Mucosa of gallbladder (tissue), 1 donor: ENCODE measurements at regions not wholly inside any gene's neighbourhood (a gene's known extent, or its start where the extent isn't known, plus 50 kb on each side); places are given as distances from the start of the nearest gene placed in this dataset.

Experiments used
- DNase-seq: peaks from one replicate; pipeline ENCODE4 v3.0.0-alpha.2; 2020; ENCODE audit warnings: low spot score
- donor health status: DM: no; HTN: no; CAD: no.

- no peak for DNase-seq
Observed at GRCh38 chr1:56442290-56442877, 137.0 kb downstream of the PLPP3 start.

- no peak for DNase-seq
Observed at GRCh38 chr1:56441601-56442000, 137.8 kb downstream of the PLPP3 start.

GRCh38 chr1:56439610-56440264 lies 139.6 kb downstream of the PLPP3 start:
- no peak for DNase-seq

GRCh38 chr1:56438901-56439551 lies 140.3 kb downstream of the PLPP3 start:
- DNase-seq: no peak

- DNase-seq: no peak
Observed at GRCh38 chr1:56437959-56438358, 141.4 kb downstream of the PLPP3 start.

- DNase-seq: no peak
Observed at GRCh38 chr1:56436912-56437417, 142.4 kb downstream of the PLPP3 start.

DNA sequence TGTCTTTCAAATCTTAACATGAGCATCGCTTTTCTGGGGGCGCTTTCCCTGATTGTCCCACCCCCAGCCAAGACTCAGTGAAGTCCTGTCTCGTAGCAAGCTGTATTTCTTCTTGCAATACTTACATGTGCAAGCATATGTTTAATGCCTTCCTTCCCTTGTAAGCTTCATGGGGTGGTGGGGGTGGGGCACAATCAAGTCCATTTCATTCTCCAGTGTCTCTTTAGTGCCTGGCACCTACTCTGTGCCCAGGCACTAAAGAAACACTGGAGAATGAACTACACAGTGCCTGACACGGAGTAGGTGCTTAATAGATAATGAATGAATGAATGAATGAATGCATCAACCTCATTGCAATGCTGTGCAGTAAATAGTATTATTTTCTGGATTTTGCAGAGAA lies 143.1 kb downstream of the PLPP3 start:
- DNase-seq: no peak

- DNase-seq: no peak
Observed at GRCh38 chr1:56435434-56436262, 143.7 kb downstream of the PLPP3 start.

- no peak for DNase-seq
Observed at GRCh38 chr1:56434740-56435139, 144.6 kb downstream of the PLPP3 start.

GRCh38 chr1:56434025-56434424 lies 145.3 kb downstream of the PLPP3 start:
- no peak for DNase-seq

DNA sequence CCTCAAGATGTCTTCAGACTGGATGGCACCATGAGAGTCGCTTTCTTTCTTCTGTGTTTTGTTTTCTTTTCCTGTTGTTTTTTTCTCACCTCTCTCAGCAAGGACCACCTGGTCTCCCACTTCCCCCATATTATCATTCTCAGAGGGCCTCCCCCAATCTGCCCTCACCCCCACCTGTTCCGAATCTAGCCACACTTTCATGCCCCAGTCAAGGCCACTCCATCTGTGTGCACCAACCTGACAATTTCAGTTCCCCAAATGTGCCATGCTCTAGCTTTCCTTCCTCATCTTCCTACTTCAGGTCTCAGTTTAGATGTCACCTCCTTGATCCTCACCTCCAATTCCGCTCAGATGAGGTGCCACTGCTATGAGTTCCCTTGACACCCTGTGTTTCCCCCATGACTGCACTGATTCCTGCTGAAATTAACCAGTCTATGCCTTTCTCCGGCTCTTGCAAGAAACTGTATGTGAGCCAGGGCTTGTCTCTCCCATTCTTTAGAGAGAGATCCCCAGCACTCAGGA lies 146.2 kb downstream of the PLPP3 start:
- DNase-seq: no peak

DNA sequence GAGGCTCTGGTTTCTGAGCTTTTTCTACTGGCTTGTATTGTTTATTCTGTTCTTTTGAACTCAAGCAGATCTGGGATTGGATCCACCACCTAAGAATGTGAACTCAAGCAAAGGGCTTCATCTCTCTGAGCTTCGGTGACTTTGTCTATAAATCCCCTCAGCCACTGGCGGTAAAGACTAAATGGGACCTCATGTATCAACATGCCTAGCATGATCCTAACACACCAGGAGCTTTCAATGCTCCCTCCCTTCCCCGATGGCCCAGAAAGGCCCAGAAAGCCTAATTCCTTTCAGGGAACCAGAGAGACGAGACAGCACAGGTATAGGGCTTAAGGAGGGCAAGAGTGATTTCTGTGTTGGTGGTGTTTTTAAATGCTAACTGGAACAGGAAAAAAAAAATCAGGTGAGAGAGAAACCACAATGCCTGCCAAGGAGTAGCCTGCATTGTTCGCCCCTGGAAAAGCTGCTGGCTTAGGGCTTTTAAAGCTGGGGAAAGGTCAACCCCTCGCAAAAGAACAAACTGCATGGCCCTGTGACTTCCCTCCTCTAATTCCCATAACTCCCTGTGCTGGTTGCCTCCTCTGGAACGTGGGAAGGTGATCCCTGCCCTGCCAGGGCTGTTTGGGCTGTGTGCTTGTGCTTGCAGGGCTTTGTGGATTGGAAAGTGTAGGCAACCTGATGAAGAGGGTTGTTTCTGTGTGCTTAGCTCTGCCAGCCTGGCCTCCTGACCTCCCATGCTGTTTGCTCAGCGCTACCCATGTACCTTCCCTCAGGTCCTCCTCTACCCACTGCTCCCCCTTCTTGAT lies 147.0 kb downstream of the PLPP3 start:
- no peak for DNase-seq

DNA sequence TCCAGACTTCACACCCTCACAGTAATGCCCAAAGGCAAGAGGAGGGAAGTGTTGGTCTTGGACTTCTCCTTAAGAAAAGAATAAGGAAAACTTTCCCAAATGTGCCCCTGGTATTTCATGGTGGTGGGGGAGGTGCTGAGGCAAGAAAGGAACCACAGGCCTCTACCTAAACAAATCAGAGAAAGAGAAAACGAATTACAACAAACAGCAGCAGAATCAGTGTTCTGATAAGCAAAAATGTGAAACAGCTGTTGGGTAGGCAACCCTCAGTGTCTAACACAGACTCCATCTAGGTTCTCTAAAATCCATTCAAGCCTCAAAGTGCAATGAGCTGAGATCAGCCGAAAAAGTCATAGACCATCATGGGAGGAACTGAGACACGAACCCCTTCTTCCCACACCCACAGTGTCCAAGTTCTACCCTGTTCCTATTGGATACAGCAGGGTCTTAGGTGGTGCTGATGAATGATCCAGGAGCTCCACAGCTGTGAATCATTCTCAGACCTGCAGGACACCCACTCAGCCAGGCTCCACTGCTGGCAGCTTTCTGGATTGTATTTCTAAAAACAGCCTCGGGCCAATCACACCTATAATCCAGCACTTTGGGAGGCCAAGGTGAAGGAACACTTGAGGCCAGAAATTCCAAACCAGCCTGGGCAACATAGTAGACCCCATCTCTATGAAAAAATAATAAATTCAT lies 149.1 kb downstream of the PLPP3 start:
- no peak for DNase-seq

GRCh38 chr1:56429288-56429687 lies 150.1 kb downstream of the PLPP3 start:
- no peak for DNase-seq

DNA sequence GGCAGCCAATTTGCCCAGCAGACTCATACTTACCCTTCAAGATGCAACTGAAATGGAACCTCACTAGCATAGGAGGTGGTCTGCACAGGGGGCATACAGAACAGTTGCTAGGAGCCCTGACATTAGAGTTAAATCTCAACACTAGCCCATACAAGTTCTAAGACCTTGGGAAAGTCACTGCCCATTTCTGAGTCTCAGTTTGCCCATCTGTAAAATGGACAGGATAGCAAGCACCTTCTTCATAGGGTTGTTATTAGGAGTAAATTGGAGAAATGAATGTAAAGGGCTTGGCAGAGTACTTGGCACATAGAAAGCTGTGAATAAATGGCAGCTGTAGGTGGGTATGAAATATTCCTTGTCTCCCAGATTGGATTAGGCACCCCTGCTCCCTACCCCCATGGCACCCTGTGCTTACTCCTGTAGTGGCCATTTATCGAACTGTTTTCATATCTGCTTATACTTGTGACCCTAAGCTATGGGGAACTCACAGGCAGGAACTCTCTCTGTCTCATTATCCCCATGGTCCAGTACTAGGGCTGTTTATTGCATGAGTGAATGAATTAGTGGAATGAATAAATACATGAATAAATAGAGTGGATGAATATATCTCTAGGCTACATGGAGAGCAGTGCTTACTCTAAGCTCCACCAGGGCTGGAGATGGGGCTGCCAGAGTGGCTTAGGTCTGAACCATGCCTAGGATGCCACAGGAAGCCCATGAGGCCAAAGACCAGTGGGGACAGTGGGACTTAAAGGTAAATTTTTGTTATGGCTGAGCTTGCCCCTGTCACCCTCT lies 152.6 kb downstream of the PLPP3 start:
- no peak for DNase-seq

DNA sequence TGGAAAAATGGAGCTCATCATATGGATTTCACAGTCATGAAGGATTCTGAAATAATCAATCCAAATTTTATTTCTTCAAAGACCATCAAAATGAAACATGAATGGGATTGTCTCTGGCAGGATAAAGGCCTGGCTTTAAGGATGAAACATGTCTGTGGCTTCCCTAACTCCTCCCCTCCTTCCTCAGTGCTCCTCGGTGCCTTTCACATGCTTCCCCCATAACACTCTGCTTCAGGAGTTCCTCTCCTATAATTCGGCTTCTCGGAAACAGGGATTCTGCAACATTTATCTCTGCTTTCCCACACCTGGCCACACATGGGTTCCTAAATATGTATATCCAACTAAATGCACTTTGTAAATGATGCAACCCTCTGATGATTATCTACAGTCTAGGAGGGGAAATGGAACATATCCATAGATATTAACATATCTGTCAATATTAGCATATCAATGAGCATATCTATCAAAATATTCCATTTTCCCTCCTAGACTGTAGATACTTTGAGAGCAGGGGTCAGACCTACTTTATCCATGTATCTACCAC lies 153.8 kb downstream of the PLPP3 start:
- no peak for DNase-seq

- no peak for DNase-seq
Observed at GRCh38 chr1:56424744-56425493, 154.4 kb downstream of the PLPP3 start.

- DNase-seq: no peak
Observed at GRCh38 chr1:56423716-56424115, 155.6 kb downstream of the PLPP3 start.

- DNase-seq: no peak
Observed at GRCh38 chr1:56418151-56418631, 161.2 kb downstream of the PLPP3 start.
